Heart left ventricle (tissue), 16 donors: ENCODE measurements at regions not wholly inside any gene's neighbourhood (a gene's known extent, or its start where the extent isn't known, plus 50 kb on each side); places are given as distances from the start of the nearest gene placed in this dataset.

Experiments used
- ATAC-seq, 4 donors: fragments of 200-7000 bp; cut with Tn5 transposase; one replicate each; pipeline ENCODE4 v1.9.1; 2020 to 2022; ENCODE audit warnings: moderate library complexity in 4 of 4, mild to moderate bottlenecking in 3 of 4, moderate number of reproducible peaks in 1 of 4
- DNase-seq, 5 donors: peaks; one replicate each; pipeline ENCODE4 v3.0.0-alpha.2; 2020
- H3K27ac ChIP-seq, 12 donors: fragments of 200-600 bp; sonication (generic) in 4 of 12; one replicate each; pipeline versions ENCODE4 v1.5.0 to v1.8.0; 2016 to 2022; ENCODE audit warnings: mild to moderate bottlenecking in 2 of 12
- H3K27me3 ChIP-seq, 9 donors: fragments of 200-600 bp; sonication (generic) in 2 of 9; one replicate each; pipeline versions ENCODE4 v1.5.1 to v1.8.0; 2016 to 2022; ENCODE audit warnings: mild to moderate bottlenecking in 3 of 9
- H3K36me3 ChIP-seq, 9 donors: fragments of 200-600 bp; sonication (generic) in 2 of 9; one replicate each; pipeline versions ENCODE4 v1.5.0 to v1.8.0; 2018 to 2022; ENCODE audit warnings: mild to moderate bottlenecking in 2 of 9
- H3K4me1 ChIP-seq, 12 donors: fragments of 200-600 bp; sonication (generic) in 4 of 12; one replicate each; pipeline versions ENCODE4 v1.5.0 to v1.8.0; 2016 to 2022; ENCODE audit warnings: mild to moderate bottlenecking in 3 of 12
- H3K4me3 ChIP-seq, 12 donors: fragments of 200-600 bp; sonication (generic) in 4 of 12; one replicate each; pipeline versions ENCODE4 v1.5.0 to v1.8.0; 2017 to 2022; ENCODE audit warnings: mild to moderate bottlenecking in 9 of 12, moderate library complexity in 4 of 12
- H3K9me3 ChIP-seq, 12 donors: fragments of 200-600 bp; sonication (generic) in 4 of 12; one replicate each; pipeline versions ENCODE4 v1.5.0 to v1.8.0; 2016 to 2022; ENCODE audit warnings: mild to moderate bottlenecking in 1 of 12
- CTCF ChIP-seq, 12 donors: fragments of 200-600 bp; sonication (generic) in 4 of 12; IDR thresholded peaks; one replicate each; pipeline versions ENCODE4 v1.5.0 to v1.8.0; 2018 to 2022; ENCODE audit warnings: antibody characterized with exemption in 12 of 12, mild to moderate bottlenecking in 5 of 12
- POLR2A ChIP-seq, 2 donors: fragments of 450-650 bp; IDR thresholded peaks; one replicate each; pipeline ENCODE4 v1.6.1; 2017; ENCODE audit warnings: antibody characterized with exemption in 2 of 2, mild to moderate bottlenecking in 2 of 2, moderate library complexity in 2 of 2
- WGBS, 4 donors: extraction: QIAGEN DNeasy Blood & Tissue Kit in 2 of 4; methylation state at CpG; one replicate each; pipeline versions ENCODE4 v1.1.5 to v1.1.7; 2013 to 2018; 5-methylcytosine and 5-hydroxymethylcytosine counted together
- intact Hi-C, 10 donors: fragments of 100-400 bp; cut with DNase I; formaldehyde crosslinking; loops; one replicate each; pipeline versions ENCODE4 v1.11.1 to v1.14.2; 2022
- donor health status: ischemic (EF 13 %, LVEDD 7.1; RV severe dilation, severe dysfunction).
- donor health status: healthy with polysubstance abuse.
- donor health status: DM: no; HTN: yes; CAD: no.
- donor health status: DM: no; HTN: no; CAD: no.
- donor health status: ischemic (EF 25% LVEDD 6.9; RV normal size, moderate dysfunction).
- donor health status: ischemic (EF 25% LVEDD 5.7; RV mildly dilated, moderate dysfunction).
- donor health status: healthy.
- donor health status: DM: yes; HTN: yes; CAD: no.
- donor health status: ischemic (EF 35%, LVEDD 5.7; RV mildly dilated, moderate dysfunction).
- donor health status: nonischemic (EF 11% LVEDD 7.7; RV severe dilation, severe dysfunction).
- donor health status: DM: yes; HTN: yes; CAD: no.
- donor health status: PGD.
- donor health status: ischemic (EF 29% LVEDD 5.4; RV normal size, mild dysfunction).
- donor health status: nonischemic (EF 23%, LVEDD 6.1; RV moderate dilation, normal function).

GRCh38 chr15:98230975-98231374, 270.5 kb downstream of the ARRDC4 start:
- WGBS, 4 donors, result 89 to 97% (median 92%) methylated on average over 5 of the region's 5 CpGs
- no peak for TF ChIP-seq CTCF (IDR thresholded peaks at IDR 0.05)
- TF ChIP-seq POLR2A (IDR thresholded peaks at IDR 0.05), result no peak
- H3K27ac ChIP-seq, result no peak overlapping the region
- no peak for DNase-seq
- no peak for ATAC-seq
- no peaks in the 10 kb centered on the region for H3K4me1 ChIP-seq
- H3K4me3 ChIP-seq, result no peak overlapping the region
- no peaks in the 10 kb centered on the region for H3K9me3 ChIP-seq
- H3K36me3 ChIP-seq, result no peaks in the 10 kb centered on the region
- peaks cover 0 to 5% (median 0%) of the 10 kb centered on the region in 9 donors for H3K27me3 ChIP-seq
- intact Hi-C loops, result no loop called here

GRCh38 chr15:98231696-98232440, 271.4 kb downstream of the ARRDC4 start:
- TF ChIP-seq CTCF (IDR thresholded peaks at IDR 0.05), result no peak
- TF ChIP-seq POLR2A (IDR thresholded peaks at IDR 0.05), result no peak
- no peaks in the 10 kb centered on the region for H3K9me3 ChIP-seq
- 70 to 78% (median 74%) methylated on average over 8 of the region's 8 CpGs for WGBS, 4 donors
- no peak overlapping the region for H3K4me3 ChIP-seq
- ATAC-seq, result no peak
- intact Hi-C loops, result no loop called here
- no peak overlapping the region for H3K27ac ChIP-seq
- H3K4me1 ChIP-seq, result no peaks in the 10 kb centered on the region
- H3K36me3 ChIP-seq, result no peaks in the 10 kb centered on the region
- peaks cover 0 to 5% (median 0%) of the 10 kb centered on the region in 9 donors for H3K27me3 ChIP-seq
- DNase-seq, result no peak

DNA sequence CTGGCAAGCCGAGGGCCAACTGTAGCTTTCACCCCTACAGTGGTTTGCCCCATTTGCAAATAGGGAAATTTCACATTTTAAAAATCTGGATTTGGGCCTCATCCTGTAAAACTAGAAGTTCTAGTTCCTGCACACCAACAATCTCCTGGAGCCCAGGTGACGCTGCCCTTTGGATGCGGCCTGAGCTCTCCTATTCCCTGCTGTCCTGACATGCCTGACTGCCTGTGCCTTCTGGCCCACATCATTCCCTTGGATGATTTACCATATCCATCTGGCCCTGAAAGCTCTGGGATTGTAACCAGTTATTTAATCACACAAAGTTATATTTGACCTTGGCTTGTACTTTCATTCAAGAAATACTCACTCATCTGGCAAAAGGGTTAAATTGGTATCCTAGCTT, 272.3 kb downstream of the ARRDC4 start:
- no peak for DNase-seq
- 86 to 90% (median 89%) methylated on average over 3 of the region's 3 CpGs for WGBS, 4 donors
- TF ChIP-seq POLR2A (IDR thresholded peaks at IDR 0.05) (no peak), CTCF (IDR thresholded peaks at IDR 0.05) (no peak)
- intact Hi-C loops, result no loop called here
- H3K27ac ChIP-seq, result no peak overlapping the region
- no peak overlapping the region for H3K4me3 ChIP-seq
- H3K4me1 ChIP-seq, result no peaks in the 10 kb centered on the region
- H3K36me3 ChIP-seq, result no peaks in the 10 kb centered on the region
- peaks cover 0 to 5% (median 0%) of the 10 kb centered on the region in 9 donors for H3K27me3 ChIP-seq
- no peaks in the 10 kb centered on the region for H3K9me3 ChIP-seq
- no peak for ATAC-seq

DNA sequence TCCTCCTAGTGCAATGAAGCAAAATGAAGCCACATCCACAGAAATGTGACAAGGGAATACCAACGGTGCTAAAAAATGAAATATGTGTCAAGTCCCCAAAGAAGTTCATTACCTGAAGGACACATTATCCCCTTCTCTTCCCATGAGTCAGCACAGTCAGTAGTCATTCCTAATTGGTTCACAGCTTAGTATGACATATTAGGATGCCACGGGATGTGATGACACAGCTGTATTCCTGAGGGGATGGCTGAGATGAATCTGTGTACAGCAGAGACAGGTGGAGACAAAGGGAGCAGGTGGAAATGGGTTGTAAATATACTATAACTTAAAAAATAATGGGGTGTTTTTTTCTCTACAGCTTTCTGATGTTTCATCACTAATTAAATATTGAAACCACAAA, 273.4 kb downstream of the ARRDC4 start:
- 71 to 79% (median 79%) methylated on average over 2 of the region's 2 CpGs for WGBS, 4 donors
- Histone ChIP-seq H3K27me3 (peaks cover 0 to 5% (median 0%) of the 10 kb centered on the region in 9 donors), H3K27ac (no peak overlapping the region), H3K4me1 (no peaks in the 10 kb centered on the region), H3K9me3 (no peaks in the 10 kb centered on the region), H3K36me3 (no peaks in the 10 kb centered on the region), H3K4me3 (no peak overlapping the region)
- TF ChIP-seq POLR2A (IDR thresholded peaks at IDR 0.05) (no peak), CTCF (IDR thresholded peaks at IDR 0.05) (no peak)
- DNase-seq (no peak), ATAC-seq (no peak)
- intact Hi-C loops, result no loop called here
